Hepatocyte (in vitro differentiated cells): ENCODE measurements at regions not wholly inside any gene's neighbourhood (a gene's known extent, or its start where the extent isn't known, plus 50 kb on each side); places are given as distances from the start of the nearest gene placed in this dataset.

Experiments used
- CTCF ChIP-seq: fragments of 200-600 bp; sonication (generic); IDR thresholded peaks from 2 replicates; pipeline ENCODE4 v1.5.1; 2016; ENCODE audit warnings: antibody characterized with exemption, mild to moderate bottlenecking; ENCODE audit not compliant: poor library complexity
- EZH2 ChIP-seq: fragments of 200-600 bp; sonication (generic); IDR thresholded peaks from 2 replicates; pipeline ENCODE4 v1.6.1; 2016; ENCODE audit warnings: antibody characterized with exemption, mild to moderate bottlenecking, borderline replicate concordance

DNA sequence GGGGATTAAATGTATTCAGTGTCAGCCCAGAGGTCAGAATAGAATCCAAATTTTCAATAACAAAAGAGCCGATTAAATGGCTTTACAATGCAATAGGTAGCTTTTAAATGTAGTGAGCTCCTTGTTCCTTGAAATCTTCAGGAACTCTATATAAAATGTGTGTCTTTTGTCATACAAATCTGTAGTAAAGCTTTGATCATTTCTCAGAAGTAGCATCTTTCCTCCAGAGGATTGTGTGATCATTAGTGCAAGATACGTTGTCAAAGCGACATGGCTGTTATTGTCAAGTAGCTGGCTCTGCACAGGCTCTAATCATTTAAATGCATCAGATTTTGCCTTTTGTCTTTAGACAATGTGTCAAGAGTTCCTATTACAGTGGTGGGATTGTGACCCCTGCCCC is 116.1 kb upstream of the NAMPT start:
- no peak for TF ChIP-seq EZH2
- no peak for TF ChIP-seq CTCF
